ENCODE measurements at regions not wholly inside any gene's neighbourhood (a gene's known extent, or its start where the extent isn't known, plus 50 kb on each side); places are given as distances from the start of the nearest gene placed in this dataset.
"Not testable (repeated sequence)": the region's sequence is repeated elsewhere in the genome, so short reads cannot be mapped to it uniquely, and the experiment has no call there.

- no peak overlapping the region for H3K4me3 Mint-ChIP-seq
Measured at GRCh38 chr1:104621221-104621620, 871.5 kb downstream of the AMY1C start.

GRCh38 chr1:104624538-104624937 lies 874.8 kb downstream of the AMY1C start:
- Mint-ChIP-seq H3K4me3 (no peak overlapping the region), H3K27ac (no peak overlapping the region), H3K4me1 (peaks cover 0 to 3% of the 10 kb centered on the region in 2 donors), H3K27me3 (no peaks in the 10 kb centered on the region), H3K36me3 (no peaks in the 10 kb centered on the region), H3K9me3 (peaks cover 3 to 4% of the 10 kb centered on the region in 2 donors)
- ATAC-seq (replicated peaks) (no peak), DNase-seq (no peak)

More at GRCh38 chr1:104621221-104621620, 871.5 kb downstream of the AMY1C start:
- ATAC-seq (replicated peaks) (no peak), DNase-seq (no peak)
- H3K9me3 Mint-ChIP-seq: peaks cover 4 to 16% of the 10 kb centered on the region in 2 donors
- H3K36me3 Mint-ChIP-seq: no peaks in the 10 kb centered on the region
- H3K4me1 Mint-ChIP-seq: no peaks in the 10 kb centered on the region
- no peak overlapping the region for H3K27ac Mint-ChIP-seq
- no peaks in the 10 kb centered on the region for H3K27me3 Mint-ChIP-seq

- no peak overlapping the region for H3K4me3 Mint-ChIP-seq
Measured at GRCh38 chr1:104629589-104629988, 879.9 kb downstream of the AMY1C start.

GRCh38 chr1:104630567-104631149 lies 881.0 kb downstream of the AMY1C start:
- Mint-ChIP-seq H3K36me3 (no peaks in the 10 kb centered on the region), H3K27ac (no peak overlapping the region), H3K4me3 (no peak overlapping the region), H3K4me1 (peaks cover 0 to 6% of the 10 kb centered on the region in 2 donors), H3K27me3 (no peaks in the 10 kb centered on the region), H3K9me3 (no peaks in the 10 kb centered on the region)
- DNase-seq (no peak), ATAC-seq (replicated peaks) (no peak)

More at GRCh38 chr1:104629589-104629988, 879.9 kb downstream of the AMY1C start:
- H3K27me3 Mint-ChIP-seq: no peaks in the 10 kb centered on the region
- H3K4me1 Mint-ChIP-seq: peaks cover 0 to 6% of the 10 kb centered on the region in 2 donors
- ATAC-seq (replicated peaks): peak in 1 of 2 donors; percentile 42
- DNase-seq: no peak
- no peaks in the 10 kb centered on the region for H3K36me3 Mint-ChIP-seq
- no peaks in the 10 kb centered on the region for H3K9me3 Mint-ChIP-seq
- no peak overlapping the region for H3K27ac Mint-ChIP-seq

- Mint-ChIP-seq H3K9me3 (no peaks in the 10 kb centered on the region), H3K4me3 (no peak overlapping the region), H3K27ac (no peak overlapping the region), H3K36me3 (no peaks in the 10 kb centered on the region), H3K27me3 (no peaks in the 10 kb centered on the region), H3K4me1 (no peaks in the 10 kb centered on the region)
- ATAC-seq (replicated peaks): peak; percentile 83 to 87
- DNase-seq: no peak
Measured at GRCh38 chr1:104636581-104636980, 886.9 kb downstream of the AMY1C start.

GRCh38 chr1:104646233-104646632 lies 896.5 kb downstream of the AMY1C start:
- no peak overlapping the region for H3K27ac Mint-ChIP-seq
- DNase-seq: no peak
- no peaks in the 10 kb centered on the region for H3K36me3 Mint-ChIP-seq

GRCh38 chr1:104648269-104648691 lies 898.6 kb downstream of the AMY1C start:
- DNase-seq: no peak

More at GRCh38 chr1:104646233-104646632, 896.5 kb downstream of the AMY1C start:
- no peaks in the 10 kb centered on the region for H3K27me3 Mint-ChIP-seq
- no peak overlapping the region for H3K4me3 Mint-ChIP-seq
- no peak for ATAC-seq (replicated peaks)
- H3K9me3 Mint-ChIP-seq: no peaks in the 10 kb centered on the region
- no peaks in the 10 kb centered on the region for H3K4me1 Mint-ChIP-seq

GRCh38 chr1:104664374-104664773 lies 914.7 kb downstream of the AMY1C start:
- H3K27me3 Mint-ChIP-seq; H3K36me3 Mint-ChIP-seq; DNase-seq; H3K9me3 Mint-ChIP-seq; H3K4me3 Mint-ChIP-seq; H3K4me1 Mint-ChIP-seq; H3K27ac Mint-ChIP-seq; ATAC-seq (replicated peaks): not testable (repeated sequence)

More at GRCh38 chr1:104648269-104648691, 898.6 kb downstream of the AMY1C start:
- no peaks in the 10 kb centered on the region for H3K9me3 Mint-ChIP-seq
- ATAC-seq (replicated peaks): peak; percentile 61 to 62
- H3K4me3 Mint-ChIP-seq: no peak overlapping the region
- no peaks in the 10 kb centered on the region for H3K27me3 Mint-ChIP-seq
- H3K27ac Mint-ChIP-seq: no peak overlapping the region
- no peaks in the 10 kb centered on the region for H3K36me3 Mint-ChIP-seq
- no peaks in the 10 kb centered on the region for H3K4me1 Mint-ChIP-seq

- Mint-ChIP-seq H3K4me3 (no peak overlapping the region), H3K9me3 (peaks cover 0 to 4% of the 10 kb centered on the region in 2 donors), H3K27me3 (no peaks in the 10 kb centered on the region), H3K27ac (no peak overlapping the region), H3K4me1 (no peaks in the 10 kb centered on the region), H3K36me3 (no peaks in the 10 kb centered on the region)
- no peak for ATAC-seq (replicated peaks)
- DNase-seq: no peak
Measured at GRCh38 chr1:104665300-104665699, 915.6 kb downstream of the AMY1C start.

GRCh38 chr1:104671684-104672353 lies 922.1 kb downstream of the AMY1C start:
- H3K4me3 Mint-ChIP-seq: no peak overlapping the region
- no peaks in the 10 kb centered on the region for H3K36me3 Mint-ChIP-seq
- H3K4me1 Mint-ChIP-seq: no peaks in the 10 kb centered on the region
- no peaks in the 10 kb centered on the region for H3K27me3 Mint-ChIP-seq
- ATAC-seq (replicated peaks) (no peak), DNase-seq (no peak)
- no peak overlapping the region for H3K27ac Mint-ChIP-seq
- no peaks in the 10 kb centered on the region for H3K9me3 Mint-ChIP-seq

- Mint-ChIP-seq H3K27me3 (no peaks in the 10 kb centered on the region), H3K9me3 (peaks cover 0 to 10% of the 10 kb centered on the region in 2 donors), H3K4me3 (no peak overlapping the region), H3K27ac (no peak overlapping the region), H3K4me1 (no peaks in the 10 kb centered on the region), H3K36me3 (no peaks in the 10 kb centered on the region)
- ATAC-seq (replicated peaks): no peak
- no peak for DNase-seq
Measured at GRCh38 chr1:104699433-104699832, 949.7 kb downstream of the AMY1C start.

GRCh38 chr1:104702731-104703130 lies 953.0 kb downstream of the AMY1C start:
- Mint-ChIP-seq H3K4me3 (no peak overlapping the region), H3K9me3 (peaks cover 5% of the 10 kb centered on the region in 2 donors), H3K36me3 (no peaks in the 10 kb centered on the region), H3K4me1 (peaks cover 0 to 1% of the 10 kb centered on the region in 2 donors), H3K27ac (no peak overlapping the region), H3K27me3 (no peaks in the 10 kb centered on the region)
- DNase-seq: no peak
- ATAC-seq (replicated peaks): no peak

GRCh38 chr1:104706631-104707147 lies 957.0 kb downstream of the AMY1C start:
- H3K36me3 Mint-ChIP-seq: no peaks in the 10 kb centered on the region
- H3K4me3 Mint-ChIP-seq: no peak overlapping the region
- peaks cover 0 to 1% of the 10 kb centered on the region in 2 donors for H3K4me1 Mint-ChIP-seq
- DNase-seq (peak; percentile 8), ATAC-seq (replicated peaks) (peak in 1 of 2 donors; percentile 27)
- peaks cover 3 to 5% of the 10 kb centered on the region in 2 donors for H3K9me3 Mint-ChIP-seq
- peak overlapping the region; percentile 77 for H3K27ac Mint-ChIP-seq
- H3K27me3 Mint-ChIP-seq: no peaks in the 10 kb centered on the region

GRCh38 chr1:104718752-104719151 lies 969.1 kb downstream of the AMY1C start:
- no peaks in the 10 kb centered on the region for H3K4me1 Mint-ChIP-seq
- H3K4me3 Mint-ChIP-seq: no peak overlapping the region
- no peaks in the 10 kb centered on the region for H3K36me3 Mint-ChIP-seq
- ATAC-seq (replicated peaks): no peak
- peaks cover 0 to 4% of the 10 kb centered on the region in 2 donors for H3K9me3 Mint-ChIP-seq
- no peaks in the 10 kb centered on the region for H3K27me3 Mint-ChIP-seq
- no peak overlapping the region for H3K27ac Mint-ChIP-seq
- no peak for DNase-seq

- H3K9me3 Mint-ChIP-seq: peaks cover 0 to 6% of the 10 kb centered on the region in 2 donors
Measured at GRCh38 chr1:104720741-104721140, 971.0 kb downstream of the AMY1C start.

More at GRCh38 chr1:104720741-104721140, 971.0 kb downstream of the AMY1C start:
- no peaks in the 10 kb centered on the region for H3K27me3 Mint-ChIP-seq
- no peaks in the 10 kb centered on the region for H3K4me1 Mint-ChIP-seq
- no peak overlapping the region for H3K27ac Mint-ChIP-seq
- no peaks in the 10 kb centered on the region for H3K36me3 Mint-ChIP-seq
- ATAC-seq (replicated peaks): no peak
- H3K4me3 Mint-ChIP-seq: no peak overlapping the region
- DNase-seq: no peak

Data from stimulated activated naive B cell treated with anti-CD40 and anti-IgM and Interleukin-4, amounts not matched to agents 10 μg/mL and 1 μg/mL and 100 μg/mL, for 72 hours (primary cell).